ENCODE measurements at regions not wholly inside any gene's neighbourhood (a gene's known extent, or its start where the extent isn't known, plus 50 kb on each side); places are given as distances from the start of the nearest gene placed in this dataset.
"Not testable (repeated sequence)": the region's sequence is repeated elsewhere in the genome, so short reads cannot be mapped to it uniquely, and the experiment has no call there.

DNA sequence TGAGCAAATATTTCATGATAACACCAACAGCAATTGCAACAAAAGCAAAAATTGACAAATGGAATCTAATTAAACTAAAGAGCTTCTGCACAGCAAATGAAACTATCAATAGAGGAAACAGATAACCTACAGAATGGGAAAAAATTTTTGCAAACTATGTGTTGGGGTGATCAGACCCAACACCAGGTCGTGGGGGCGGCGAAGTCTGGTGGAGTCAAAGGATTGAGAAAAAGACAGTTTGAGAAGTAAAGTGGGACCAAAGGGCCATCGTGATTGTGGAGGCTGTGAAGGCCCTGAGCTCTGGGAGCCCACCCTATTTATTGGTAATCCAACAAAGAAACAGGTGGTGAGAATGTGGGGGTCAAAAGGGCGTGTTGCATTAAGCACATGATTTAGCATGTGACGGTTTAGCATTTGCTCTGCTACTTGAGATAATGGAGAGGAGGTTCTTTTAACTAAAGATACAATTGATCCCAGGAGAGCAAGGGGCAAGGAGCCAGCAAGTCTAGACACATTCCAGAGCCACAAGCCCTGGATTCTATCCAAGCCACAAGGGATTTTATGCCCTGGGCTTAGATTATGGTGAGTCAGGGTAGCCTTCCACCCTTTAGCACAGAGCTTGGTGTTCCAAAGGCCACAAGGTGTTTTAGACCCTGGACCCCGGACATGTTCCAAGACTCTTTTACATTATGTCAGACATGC lies 65.5 kb upstream of the VLDLR start:
- H3K14ac ChIP-seq (replicated peaks; ENCODE audit: low read depth, low read length); H2BK120ac ChIP-seq (ENCODE audit: low read depth, low read length); DNase-seq; H3K9me3 ChIP-seq (ENCODE audit: control insufficient read depth, insufficient read depth, low read length); H3K56ac ChIP-seq (ENCODE audit: extremely low read depth, insufficient read depth, low read length); H2AK9ac ChIP-seq (replicated peaks; ENCODE audit: low read depth, low read length, poor library complexity); in situ Hi-C loops (cut with MboI; ENCODE audit: low sequenced_read_pairs); H4K20me1 ChIP-seq (ENCODE audit: insufficient read depth, low read length); H3K9me1 ChIP-seq (ENCODE audit: insufficient read depth, low read length); H2BK20ac ChIP-seq (ENCODE audit: low read depth, low read length); H3K23ac ChIP-seq (ENCODE audit: low read depth, low read length); H3K4ac ChIP-seq (ENCODE audit: low read depth, low read length); H4K5ac ChIP-seq (ENCODE audit: low read depth, low read length); dilution Hi-C loops (cut with HindIII; ENCODE audit: low sequenced_read_pairs, unreplicated experiment); H4K91ac ChIP-seq (ENCODE audit: insufficient read depth, low read depth, low read length); H4K8ac ChIP-seq (ENCODE audit: low read depth in 2 of 2, low read length in 2 of 2); H3K27me3 ChIP-seq (ENCODE audit: control insufficient read depth, insufficient read depth, low read length); H3K18ac ChIP-seq (ENCODE audit: low read depth, low read length); H3K27ac ChIP-seq (ENCODE audit: insufficient read depth, low read length); H3K79me1 ChIP-seq (ENCODE audit: low read depth in 1 of 2, low read length in 2 of 2); H2BK5ac ChIP-seq (ENCODE audit: low read depth, low read length, poor library complexity, severe bottlenecking); ATAC-seq (ENCODE audit: low read depth); BruUV-seq (replicated peaks); H3K9ac ChIP-seq (ENCODE audit: low read depth, low read length); H3K4me3 ChIP-seq (ENCODE audit: insufficient read depth, low read depth, low read length); H2AFZ ChIP-seq (replicated peaks; ENCODE audit: low read length, poor library complexity); H2AK5ac ChIP-seq (ENCODE audit: low read depth, low read length); CTCF ChIA-PET; POLR2A ChIA-PET (ENCODE audit: unreplicated experiment); H3K4me2 ChIP-seq (ENCODE audit: low read depth, low read length); H3K36me3 ChIP-seq (ENCODE audit: control insufficient read depth, insufficient read depth, low read length); H2BK15ac ChIP-seq (ENCODE audit: low read depth, low read length): not testable (repeated sequence)
- peaks cover 12% of the 10 kb centered on the region for H3K4me1 ChIP-seq (ENCODE audit: control insufficient read depth, insufficient read depth, low read length)
- no CpG with 5 or more reads among the region's 7 CpGs for WGBS, 2 experiments (ENCODE audit: extremely low coverage in 2 of 2, insufficient read length in 1 of 2)
- intact Hi-C loops (cut with micrococcal nuclease) = loop anchor here (5.0 kb wide), 2 partner anchors 64 to 399 kb away; no protein-coding TSS in a partner anchor

All from IMR-90 (cell line).